ENCODE measurements at regions not wholly inside any gene's neighbourhood (a gene's known extent, or its start where the extent isn't known, plus 50 kb on each side); places are given as distances from the start of the nearest gene placed in this dataset.
"Not testable (repeated sequence)": the region's sequence is repeated elsewhere in the genome, so short reads cannot be mapped to it uniquely, and the experiment has no call there.

DNA sequence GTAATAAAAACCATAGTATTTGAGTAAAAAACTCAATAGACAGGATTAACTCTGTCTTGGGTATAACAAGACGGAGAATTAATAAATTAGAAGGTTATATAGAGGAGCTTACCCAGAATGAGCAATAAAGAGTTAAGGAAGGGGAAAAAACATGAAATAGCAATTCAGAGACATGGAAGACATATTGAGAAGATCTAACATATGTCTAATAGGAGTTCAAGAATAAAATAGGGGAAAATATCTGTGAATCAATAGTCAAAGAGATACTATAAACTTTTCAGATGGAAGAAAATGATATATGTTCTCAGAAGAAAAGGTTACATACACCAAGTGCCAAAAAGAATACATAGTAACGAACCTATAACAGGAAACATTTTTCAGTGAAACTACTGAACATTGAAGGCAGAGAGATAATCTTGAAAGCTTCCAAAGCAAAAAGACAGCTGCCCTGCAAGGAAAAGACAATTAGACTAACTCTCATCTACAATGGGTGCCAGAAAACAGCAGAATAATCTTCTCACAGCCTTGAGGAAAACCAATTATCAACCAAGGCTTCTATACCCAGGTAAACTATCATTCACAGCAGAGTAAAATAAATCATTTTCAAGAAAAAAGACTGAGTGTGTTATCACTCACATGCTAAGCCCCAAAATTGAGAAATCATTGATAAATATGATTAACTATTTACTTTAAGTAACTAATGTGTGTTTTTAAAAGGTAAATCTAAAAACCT lies 106.0 kb downstream of the ENC1 start:
- Mint-ChIP-seq H3K4me1 (ENCODE audit: unreplicated experiment) (peaks cover 8% of the 10 kb centered on the region), H3K27me3 (no peaks in the 10 kb centered on the region), H3K9me3 (peaks cover 12% of the 10 kb centered on the region), H3K36me3 (no peaks in the 10 kb centered on the region), H3K4me3 (no peak overlapping the region), H3K27ac (no peak overlapping the region)
- DNase-seq (ENCODE audit: extremely low spot score, unreplicated experiment) = no peak
- TF ChIP-seq CTCF (conservative IDR thresholded peaks at IDR 0.05) = no peak

GRCh38 chr5:74530326-74531050 lies 110.0 kb downstream of the ENC1 start:
- TF ChIP-seq CTCF (conservative IDR thresholded peaks at IDR 0.05) = no peak
- Mint-ChIP-seq H3K4me3 (no peak overlapping the region), H3K36me3 (no peaks in the 10 kb centered on the region), H3K4me1 (ENCODE audit: unreplicated experiment) (no peaks in the 10 kb centered on the region), H3K27ac (no peak overlapping the region), H3K27me3 (no peaks in the 10 kb centered on the region), H3K9me3 (peaks cover 12% of the 10 kb centered on the region)
- DNase-seq (ENCODE audit: extremely low spot score, unreplicated experiment) = no peak

DNA sequence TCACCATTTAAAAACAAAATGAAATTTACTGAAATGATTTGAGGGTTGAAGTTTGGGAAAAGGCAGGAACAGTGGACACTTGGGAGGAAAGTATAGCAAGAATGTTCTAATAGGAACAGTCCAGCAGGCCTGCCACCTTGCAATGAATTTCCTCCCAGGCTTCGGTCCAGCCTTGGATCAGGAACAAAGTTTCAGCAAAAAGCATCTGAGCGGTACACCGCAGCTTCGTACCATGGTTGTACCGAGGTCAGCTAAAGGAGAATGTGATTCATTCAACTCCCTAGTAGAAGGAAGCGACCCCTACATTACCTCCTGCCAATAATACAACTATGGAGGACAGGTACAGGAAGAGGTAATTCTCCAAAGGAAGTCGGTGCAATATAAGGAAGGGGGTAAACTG lies 111.4 kb downstream of the ENC1 start:
- Mint-ChIP-seq H3K9me3 (peaks cover 19% of the 10 kb centered on the region), H3K4me3 (no peak overlapping the region), H3K27me3 (no peaks in the 10 kb centered on the region), H3K36me3 (no peaks in the 10 kb centered on the region), H3K27ac (no peak overlapping the region), H3K4me1 (ENCODE audit: unreplicated experiment) (no peaks in the 10 kb centered on the region)
- TF ChIP-seq CTCF (conservative IDR thresholded peaks at IDR 0.05) = no peak
- DNase-seq (ENCODE audit: extremely low spot score, unreplicated experiment) = no peak

DNA sequence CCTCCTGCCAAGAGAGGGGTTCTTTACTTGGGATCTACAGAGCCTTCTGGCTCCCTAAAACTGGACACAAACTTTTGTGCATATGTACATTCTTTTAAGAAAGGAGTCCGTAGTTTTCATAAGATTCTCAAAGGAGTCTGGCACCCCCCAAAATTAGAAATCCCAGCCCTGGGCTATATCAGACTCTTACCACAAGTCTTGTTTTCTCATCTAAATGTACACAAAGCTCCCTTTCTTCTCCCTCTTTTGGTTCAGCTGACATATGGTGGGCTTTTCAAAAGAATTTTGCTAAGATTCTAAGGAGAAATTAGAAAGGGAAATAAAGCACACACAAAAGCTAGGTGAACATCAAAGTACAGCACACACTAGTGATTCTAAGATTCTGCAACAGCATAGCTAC lies 114.4 kb downstream of the ENC1 start:
- H3K4me3 Mint-ChIP-seq = no peak overlapping the region
- peaks cover 15% of the 10 kb centered on the region for H3K9me3 Mint-ChIP-seq
- H3K27me3 Mint-ChIP-seq = no peaks in the 10 kb centered on the region
- H3K27ac Mint-ChIP-seq = no peak overlapping the region
- no peak for TF ChIP-seq CTCF (conservative IDR thresholded peaks at IDR 0.05)
- DNase-seq (ENCODE audit: extremely low spot score, unreplicated experiment) = no peak
- H3K4me1 Mint-ChIP-seq (ENCODE audit: unreplicated experiment) = peaks cover 4% of the 10 kb centered on the region
- H3K36me3 Mint-ChIP-seq = peaks cover 4% of the 10 kb centered on the region

GRCh38 chr5:74524767-74525166 lies 115.8 kb downstream of the ENC1 start:
- H3K27me3 Mint-ChIP-seq; H3K4me1 Mint-ChIP-seq (ENCODE audit: unreplicated experiment): not testable (repeated sequence)
- peaks cover 15% of the 10 kb centered on the region for H3K9me3 Mint-ChIP-seq

DNA sequence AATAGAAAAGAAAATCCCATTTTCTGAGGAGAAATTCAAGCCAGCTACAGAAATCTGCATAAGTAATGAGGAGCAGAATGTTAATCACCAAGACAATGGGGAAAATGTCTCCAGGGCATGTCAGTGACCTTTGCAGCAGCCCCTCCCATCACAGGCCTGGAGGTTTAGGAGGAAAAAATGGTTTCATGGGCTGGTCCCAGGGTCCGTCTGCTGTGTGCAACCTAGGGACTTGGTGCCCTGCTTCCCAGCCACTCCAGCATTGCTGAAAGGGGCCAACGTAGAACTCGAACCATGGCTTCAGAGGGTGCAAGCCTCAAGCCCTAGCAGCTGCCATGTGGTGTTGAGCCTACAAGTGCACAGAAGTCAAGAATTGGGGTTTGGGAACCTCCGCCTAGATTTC lies 116.8 kb downstream of the ENC1 start:
- not testable (repeated sequence) for H3K27ac Mint-ChIP-seq; DNase-seq (ENCODE audit: extremely low spot score, unreplicated experiment); H3K36me3 Mint-ChIP-seq; H3K27me3 Mint-ChIP-seq; H3K4me3 Mint-ChIP-seq
- H3K4me1 Mint-ChIP-seq (ENCODE audit: unreplicated experiment) = peaks cover 11% of the 10 kb centered on the region
- peaks cover 15% of the 10 kb centered on the region for H3K9me3 Mint-ChIP-seq

More at GRCh38 chr5:74524767-74525166, 115.8 kb downstream of the ENC1 start:
- not testable (repeated sequence) for DNase-seq (ENCODE audit: extremely low spot score, unreplicated experiment); H3K36me3 Mint-ChIP-seq; H3K4me3 Mint-ChIP-seq; H3K27ac Mint-ChIP-seq

- Mint-ChIP-seq H3K9me3 (peaks cover 15% of the 10 kb centered on the region), H3K4me1 (ENCODE audit: unreplicated experiment) (peaks cover 11% of the 10 kb centered on the region)
- H3K36me3 Mint-ChIP-seq; H3K27ac Mint-ChIP-seq; DNase-seq (ENCODE audit: extremely low spot score, unreplicated experiment); H3K27me3 Mint-ChIP-seq; H3K4me3 Mint-ChIP-seq: not testable (repeated sequence)
Observed at GRCh38 chr5:74522838-74523237, 117.7 kb downstream of the ENC1 start.

Data from type B pancreatic cell (in vitro differentiated cells).